ENCODE measurements at regions not wholly inside any gene's neighbourhood (a gene's known extent, or its start where the extent isn't known, plus 50 kb on each side); places are given as distances from the start of the nearest gene placed in this dataset.

- 0% methylated on average over 1 of the region's 1 CpG for WGBS (ENCODE audit: insufficient coverage, low coverage, missing lambda C conversion rate)
- no peak overlapping the region for H3K9ac ChIP-seq (ENCODE audit: insufficient read depth in 1 of 2, low read depth in 2 of 2, low read length in 2 of 2)
- FAIRE-seq, result no peak
Measured at GRCh38 chr3:164852866-164853265, 225.4 kb downstream of the SI start.

More at GRCh38 chr3:164852866-164853265, 225.4 kb downstream of the SI start:
- intact Hi-C loops (cut with micrococcal nuclease), result no loop called here
- no peak for ATAC-seq
- Histone ChIP-seq H3K36me3 (ENCODE audit: control insufficient read depth, insufficient read depth, low read length) (no peaks in the 10 kb centered on the region), H2AFZ (ENCODE audit: low read depth, low read length) (no peak overlapping the region), H4K20me1 (replicated peaks; ENCODE audit: control insufficient read depth, insufficient read depth, low read length) (no peaks in the 10 kb centered on the region), H3K9me1 (ENCODE audit: control insufficient read depth, insufficient read depth, low read length) (no peaks in the 10 kb centered on the region), H3K4me1 (replicated peaks in 1 of 2; ENCODE audit: control insufficient read depth in 2 of 2, insufficient read depth in 2 of 2, low read length in 2 of 2) (no peaks in the 10 kb centered on the region), H3K4me3 (no peak overlapping the region), H3K27ac (ENCODE audit: extremely low read depth, low read depth, low read length) (no peak overlapping the region), H3K27me3 (ENCODE audit: control insufficient read depth in 2 of 2, insufficient read depth in 2 of 2, low read length in 2 of 2) (no peaks in the 10 kb centered on the region), H3K9me3 (replicated peaks; ENCODE audit: control insufficient read depth, insufficient read depth, low read depth, low read length) (no peaks in the 10 kb centered on the region), H3K4me2 (ENCODE audit: insufficient read depth, low read length) (no peak overlapping the region), H3K79me2 (ENCODE audit: control insufficient read depth, insufficient read depth, low read length) (no peaks in the 10 kb centered on the region)
- in situ Hi-C loops (cut with MboI), result no loop called here
- TF ChIP-seq ZNF655 (CRISPR knock-in tag; IDR thresholded peaks at IDR 0.05) (no peak), KDM2B (CRISPR knock-in tag; IDR thresholded peaks at IDR 0.05) (no peak), ZNF324 (CRISPR knock-in tag; IDR thresholded peaks at IDR 0.05) (no peak), SMAD1 (IDR thresholded peaks at IDR 0.05; ENCODE audit: low read depth, low read length, partially characterized antibody) (no peak), CEBPG (CRISPR knock-in tag; IDR thresholded peaks at IDR 0.05) (no peak), CEBPG (tag; conservative IDR thresholded peaks at IDR 0.05 in 1 of 2, IDR thresholded peaks at IDR 0.05 in 1 of 2) (no peak), THAP12 (CRISPR knock-in tag; IDR thresholded peaks at IDR 0.05) (no peak), RBM14 (IDR thresholded peaks at IDR 0.05; ENCODE audit: borderline replicate concordance, insufficient read depth, low read depth, low read length) (no peak), KLF1 (tag; IDR thresholded peaks at IDR 0.05) (no peak)
- ChIA-PET CTCF (ENCODE audit: low intra/inter-chr PET ratio) (interaction anchor here (0.6 kb wide), 1 partner anchor 67 kb away, joined by 3 read pairs; no protein-coding TSS in a partner anchor), POLR2A (no interaction called here)
- no TSS peak for BruUV-seq (replicated peaks)
- no peak for DNase-seq (ENCODE audit: extremely low read depth in 1 of 4, low spot score in 3 of 4)
